ENCODE measurements at regions not wholly inside any gene's neighbourhood (a gene's known extent, or its start where the extent isn't known, plus 50 kb on each side); places are given as distances from the start of the nearest gene placed in this dataset.

DNA sequence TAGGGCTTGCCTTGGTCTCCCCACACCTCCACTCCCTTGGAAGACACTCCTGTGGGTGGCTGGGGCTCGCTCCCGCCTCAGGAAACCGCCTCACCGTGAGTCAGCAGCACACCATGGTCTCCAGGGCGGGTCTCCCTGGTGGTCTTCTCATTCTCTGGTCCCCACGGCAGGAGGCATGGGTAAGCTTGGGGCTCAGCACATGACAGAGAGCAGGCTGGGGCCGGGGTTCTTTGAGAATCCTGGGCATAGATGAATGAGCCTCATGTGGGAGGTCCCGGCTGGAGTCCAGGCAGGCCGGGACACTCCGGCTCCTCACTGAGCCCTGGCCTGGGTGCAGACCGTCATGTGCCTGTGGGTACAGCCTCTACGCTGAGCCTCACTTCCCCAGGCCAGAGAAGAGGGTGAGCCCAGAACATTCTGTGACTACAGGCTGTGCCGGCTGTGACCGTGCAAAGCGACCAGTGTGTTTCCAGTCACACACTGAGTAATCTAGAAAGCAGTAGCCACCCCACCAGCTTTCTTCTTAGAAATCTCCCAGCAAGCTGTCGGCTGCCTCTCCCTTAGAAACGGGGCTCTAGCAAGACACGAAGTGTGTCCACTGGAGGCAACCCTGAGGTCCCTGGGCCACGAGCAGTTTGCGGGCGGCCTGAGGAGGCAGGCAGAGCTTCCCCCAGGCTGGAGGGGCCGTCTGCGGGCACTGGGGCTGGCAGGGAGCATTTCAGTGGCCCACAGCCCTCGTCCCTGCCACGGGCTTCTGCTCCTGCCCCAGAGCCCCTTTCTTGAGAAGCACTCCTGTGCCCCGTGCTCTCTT, 93.1 kb downstream of the RHOB start:
- no peak for DNase-seq (ENCODE audit: low read depth in 3 of 3)

DNA sequence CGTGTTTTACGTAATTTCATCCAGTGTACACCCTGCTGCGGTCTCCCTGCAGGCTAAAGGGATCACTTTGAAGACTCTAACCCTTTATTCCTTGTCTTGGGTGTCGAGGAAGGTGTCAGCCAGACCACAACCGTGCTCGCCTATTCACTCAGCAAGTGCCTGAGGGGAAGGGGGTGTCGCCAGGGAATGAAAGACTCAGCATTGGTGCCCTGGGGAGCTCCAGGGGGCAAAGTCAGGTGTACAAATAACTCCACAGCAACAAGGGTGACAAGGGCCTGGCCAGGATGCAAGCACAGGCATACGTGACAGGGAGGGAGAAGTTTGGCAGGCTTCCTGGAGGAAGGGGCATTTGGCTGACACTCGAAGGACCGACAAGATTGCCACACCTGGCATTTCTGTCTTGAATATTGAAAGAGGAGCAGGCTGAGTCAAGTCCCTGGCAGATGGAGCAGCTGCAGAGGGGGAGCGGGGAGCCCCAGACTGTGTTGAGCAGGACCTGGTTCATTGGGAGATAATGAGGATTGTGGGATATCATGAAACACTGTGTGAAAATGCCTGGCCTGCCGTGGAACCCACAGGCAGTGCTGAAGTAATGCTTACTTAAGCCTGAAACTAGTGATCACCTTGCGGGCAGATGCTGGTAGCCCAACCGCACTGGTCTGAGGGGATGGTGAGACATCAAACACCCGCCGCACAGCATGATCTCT, 93.9 kb downstream of the RHOB start:
- DNase-seq (ENCODE audit: low read depth in 3 of 3), result no peak

DNA sequence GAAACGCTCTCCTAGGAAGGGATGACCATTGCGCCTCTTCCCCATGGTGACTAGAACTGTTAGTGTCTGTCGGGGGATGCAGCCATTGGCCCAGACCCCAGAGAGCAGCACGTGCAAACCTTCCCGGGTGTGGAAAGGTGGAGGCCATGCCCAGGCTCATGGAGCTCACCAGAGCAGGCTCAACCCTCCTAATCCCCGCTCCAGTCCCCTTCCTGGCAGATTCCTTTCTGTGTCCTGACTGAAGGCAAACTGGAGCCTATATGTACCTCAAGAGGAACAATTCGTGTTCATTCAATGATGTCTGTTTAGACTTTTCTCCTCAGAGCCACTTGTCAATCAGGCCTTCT, 94.4 kb downstream of the RHOB start:
- no peak for DNase-seq (ENCODE audit: low read depth in 3 of 3)

DNA sequence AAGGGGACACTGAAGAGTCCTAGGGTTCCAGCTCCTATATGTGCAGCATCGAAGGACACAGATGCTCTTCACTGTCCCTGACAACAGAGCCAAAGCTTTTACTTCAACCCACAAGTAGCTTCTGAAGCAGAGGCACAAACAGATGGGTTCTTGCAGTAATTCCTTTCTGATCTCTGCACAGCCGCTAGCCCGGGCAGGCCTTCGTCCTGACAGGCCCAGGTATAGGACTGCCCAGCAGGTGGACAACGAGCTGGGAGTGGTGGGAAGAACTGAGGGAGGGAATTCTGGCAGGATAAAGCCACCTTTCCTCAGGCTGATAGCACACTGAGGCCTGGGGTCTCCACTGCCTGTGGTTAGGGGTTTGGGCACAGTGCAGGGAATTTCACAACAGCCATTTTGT, 94.8 kb downstream of the RHOB start:
- DNase-seq (ENCODE audit: low read depth in 3 of 3), result no peak

- no peak for DNase-seq (ENCODE audit: low read depth in 3 of 3)
These were observed 95.4 kb downstream of the RHOB start for GRCh38 chr2:20542269-20542668.

- DNase-seq (ENCODE audit: low read depth in 3 of 3), result no peak
These were observed 96.0 kb downstream of the RHOB start for GRCh38 chr2:20542746-20543468.

- DNase-seq (ENCODE audit: low read depth in 3 of 3), result no peak
These were observed 96.7 kb downstream of the RHOB start for GRCh38 chr2:20543469-20544152.

DNA sequence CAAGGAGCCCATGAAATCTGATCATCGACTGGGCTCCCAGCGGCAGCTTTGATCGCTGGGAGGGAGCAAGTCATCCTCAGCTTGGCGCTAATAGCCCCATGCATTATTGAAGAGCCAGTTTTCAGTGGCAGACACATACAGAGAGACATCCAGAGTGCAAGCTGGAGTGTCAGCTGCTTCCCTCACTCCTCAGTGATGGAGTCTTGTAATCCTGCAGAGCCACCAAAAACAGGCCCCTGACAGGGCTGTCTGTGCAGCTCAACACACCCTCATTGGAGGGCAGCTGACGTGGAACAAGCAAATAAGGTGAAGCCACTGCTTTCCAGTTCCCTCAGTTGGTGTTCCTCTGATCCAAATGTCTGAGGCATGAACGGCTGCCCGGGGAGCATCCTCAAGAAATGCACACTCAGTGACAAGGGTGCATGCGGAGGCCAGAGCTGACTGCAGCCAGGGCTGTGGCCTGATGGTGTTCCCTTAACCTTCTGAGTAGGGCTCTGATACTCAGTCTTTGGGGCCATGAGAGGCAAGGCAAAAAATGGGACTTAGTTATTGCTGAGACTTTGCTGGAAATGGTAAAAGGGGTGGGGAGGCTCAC, 97.4 kb downstream of the RHOB start:
- no peak for DNase-seq (ENCODE audit: low read depth in 3 of 3)

- no peak for DNase-seq (ENCODE audit: low read depth in 3 of 3)
These were observed 101.8 kb downstream of the HS1BP3 start for GRCh38 chr2:20549144-20549543.

DNA sequence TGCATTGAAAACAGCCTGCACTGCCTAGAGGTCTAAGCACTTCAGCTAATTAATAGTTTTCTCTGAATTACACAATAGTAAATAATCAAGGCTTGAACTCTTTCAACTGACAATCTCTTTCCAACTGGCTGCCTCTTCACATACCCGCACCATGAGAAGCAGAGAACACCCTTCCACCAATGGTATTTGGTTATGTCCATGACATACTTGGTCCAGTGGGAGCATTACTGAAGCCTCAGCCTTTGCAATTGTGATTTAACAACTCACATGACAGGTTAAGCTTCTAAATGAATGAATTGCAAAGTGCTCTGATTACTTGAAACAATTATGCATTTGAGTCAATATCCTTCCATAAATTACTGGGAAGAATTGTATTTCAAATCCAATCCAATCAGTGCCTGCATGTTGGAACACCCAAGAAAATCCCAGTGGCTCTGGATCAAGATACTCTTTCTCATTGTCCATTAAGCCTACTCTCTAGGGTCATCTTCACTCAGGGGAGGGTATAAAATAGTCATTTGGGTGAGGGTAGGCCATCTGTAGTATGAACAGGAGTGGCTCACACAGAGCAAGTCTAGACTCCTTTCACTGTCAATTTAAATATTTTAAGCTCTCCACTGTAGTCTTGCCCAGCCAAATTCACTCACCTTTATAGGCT, 101.1 kb downstream of the HS1BP3 start:
- no peak for DNase-seq (ENCODE audit: low read depth in 3 of 3)

DNA sequence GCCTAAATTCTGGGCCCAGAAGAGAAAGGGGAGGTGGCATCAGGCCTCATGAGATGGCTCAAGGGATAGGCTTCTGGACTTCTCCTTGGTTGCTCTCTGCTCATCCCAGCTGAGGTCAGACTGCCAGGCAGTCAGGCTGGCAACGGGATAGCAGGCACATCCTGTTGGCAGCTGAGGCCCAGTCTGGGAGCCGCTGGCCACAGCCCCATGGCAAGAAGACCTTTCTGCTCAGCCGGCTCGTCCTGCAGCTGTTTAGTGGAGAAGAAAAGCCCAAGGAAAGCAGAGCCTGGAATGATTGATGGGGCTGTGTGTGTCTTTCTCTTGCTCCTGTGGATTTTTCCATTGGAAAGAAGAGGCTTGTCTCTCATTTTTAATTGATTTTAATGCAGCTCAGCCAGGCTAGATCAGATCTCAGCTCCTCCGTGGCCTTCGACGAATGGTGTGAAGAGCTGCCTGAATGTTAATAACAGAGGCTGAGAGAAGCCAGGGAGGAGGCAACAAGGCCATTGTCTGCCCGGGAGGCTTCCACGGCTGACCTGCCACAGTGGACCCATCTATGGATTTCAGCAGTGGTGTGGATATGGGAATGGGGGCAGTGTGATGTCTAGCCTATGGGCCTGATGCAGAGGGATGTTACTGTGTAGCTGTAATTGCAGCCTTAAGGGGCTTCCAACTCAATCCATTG, 99.5 kb downstream of the HS1BP3 start:
- no peak for DNase-seq (ENCODE audit: low read depth in 3 of 3)

- no peak for DNase-seq (ENCODE audit: low read depth in 3 of 3)
These were observed 99.0 kb downstream of the HS1BP3 start for GRCh38 chr2:20551945-20552328.

GRCh38 chr2:20552847-20553246, 98.1 kb downstream of the HS1BP3 start:
- no peak for DNase-seq (ENCODE audit: low read depth in 3 of 3)

GRCh38 chr2:20553580-20553979, 97.3 kb downstream of the HS1BP3 start:
- no peak for DNase-seq (ENCODE audit: low read depth in 3 of 3)

DNA sequence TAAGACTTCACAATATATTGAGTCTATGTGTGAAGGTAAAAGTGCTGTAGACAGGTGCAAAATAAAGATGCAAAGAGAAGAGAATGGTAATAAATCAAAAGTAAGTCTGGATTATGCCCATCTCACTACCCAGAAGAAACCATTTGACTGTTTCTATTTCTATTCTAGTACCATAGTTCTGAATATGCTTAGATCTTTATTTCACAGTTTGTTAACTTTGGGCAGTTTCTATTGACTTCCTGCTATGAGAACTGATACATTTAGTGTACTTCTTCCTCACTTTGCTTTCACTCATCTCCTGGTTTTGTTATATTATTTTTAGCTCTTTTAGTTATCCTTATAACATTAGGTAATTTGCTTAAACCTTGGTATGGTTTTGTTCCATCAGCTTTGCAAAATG, 94.9 kb downstream of the HS1BP3 start:
- no peak for DNase-seq (ENCODE audit: low read depth in 3 of 3)

DNA sequence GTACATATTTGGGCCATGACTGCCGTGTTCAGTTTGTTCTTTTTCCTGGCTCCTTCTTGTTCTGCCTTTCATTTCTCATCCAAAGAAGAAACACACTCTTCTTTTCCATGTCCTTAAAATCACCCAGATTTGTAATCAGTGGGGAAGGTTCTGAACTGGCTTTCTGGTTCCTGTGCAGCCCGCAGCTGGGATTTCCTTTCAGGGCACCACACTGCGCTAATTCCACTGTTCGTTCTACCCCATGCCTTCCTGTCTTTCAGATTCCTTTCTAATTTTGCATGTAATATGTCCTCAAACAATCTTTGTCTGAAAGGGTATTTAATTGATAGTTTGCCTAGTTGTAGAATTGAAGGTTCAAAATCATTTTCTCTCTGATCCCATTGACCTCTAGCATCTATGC, 94.1 kb downstream of the HS1BP3 start:
- DNase-seq (ENCODE audit: low read depth in 3 of 3), result no peak

DNA sequence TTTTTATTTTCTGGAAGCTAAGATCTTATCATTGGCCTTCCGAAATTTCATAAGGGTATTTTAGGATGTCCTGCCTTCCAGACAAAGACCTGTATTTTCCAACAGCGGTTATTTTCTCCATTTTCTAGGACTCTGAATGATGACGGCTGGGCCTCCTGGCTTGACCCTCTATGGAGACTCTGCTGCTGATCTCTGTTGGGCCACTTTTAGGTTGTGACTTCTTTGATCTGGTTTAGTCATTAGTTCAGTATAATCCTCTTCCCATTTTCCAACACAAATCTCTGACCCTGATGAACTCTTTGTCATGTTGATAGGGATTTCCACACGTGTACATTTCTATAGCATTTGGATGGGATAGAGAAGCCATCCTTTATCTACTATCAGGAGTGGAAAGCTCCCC, 93.7 kb downstream of the HS1BP3 start:
- DNase-seq (ENCODE audit: low read depth in 3 of 3), result no peak

- no peak for DNase-seq (ENCODE audit: low read depth in 3 of 3)
These were observed 93.3 kb downstream of the HS1BP3 start for GRCh38 chr2:20557635-20558034.

DNA sequence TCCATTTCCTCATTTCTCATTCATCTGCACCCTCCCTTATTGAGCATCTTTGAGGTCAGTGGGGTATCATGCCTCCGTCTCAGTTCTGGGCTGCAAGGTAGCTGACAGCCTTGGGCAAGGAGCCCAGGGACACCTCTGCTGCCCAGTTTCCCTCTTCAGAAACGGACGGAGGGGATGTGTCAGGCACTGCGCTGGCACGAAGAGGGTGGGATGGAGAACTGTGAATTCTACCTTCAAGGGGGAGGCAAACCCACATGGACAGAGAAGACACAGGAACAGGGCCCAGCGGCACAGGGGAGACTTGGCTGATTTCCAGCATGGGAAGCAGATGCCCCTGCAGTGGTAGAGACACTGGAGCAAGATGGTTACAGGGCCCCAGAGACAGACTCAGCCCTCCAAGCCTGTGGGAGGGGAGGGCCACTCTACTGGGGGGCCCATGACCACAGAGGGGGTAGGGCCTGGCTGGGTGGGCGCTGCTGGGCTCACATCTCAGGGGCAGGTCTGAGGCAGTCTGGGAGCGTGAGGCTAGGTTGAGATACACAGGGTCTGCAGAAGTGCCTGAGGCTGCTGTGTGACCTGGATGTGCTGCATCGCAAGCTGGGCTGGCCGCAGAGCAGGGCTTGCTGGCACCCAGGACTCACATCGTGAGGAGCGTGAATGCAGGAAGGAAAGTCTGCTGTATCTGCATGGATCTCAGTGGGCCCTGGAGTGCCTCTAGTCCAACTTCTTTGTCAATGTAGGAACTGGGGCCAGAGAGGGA, 92.3 kb downstream of the HS1BP3 start:
- DNase-seq (ENCODE audit: low read depth in 3 of 3), result no peak

DNA sequence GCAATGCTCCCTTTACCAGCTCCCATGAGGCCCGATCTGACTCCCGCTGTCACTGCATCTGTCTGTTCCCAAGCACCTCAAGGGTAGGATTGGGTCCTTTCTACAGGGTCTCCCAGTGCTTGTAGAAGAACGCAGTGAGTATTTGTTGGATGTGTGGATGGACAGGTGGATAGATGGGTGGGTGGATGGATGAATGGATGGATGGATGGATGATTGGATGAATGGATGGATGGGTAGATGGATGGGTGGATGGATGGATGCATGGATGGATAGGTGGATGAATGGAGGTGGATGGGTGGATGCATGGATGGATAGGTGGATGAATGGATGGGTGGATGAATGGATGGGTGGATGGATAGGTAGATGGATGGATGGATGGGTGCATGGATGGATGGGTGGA, 91.6 kb downstream of the HS1BP3 start:
- DNase-seq (ENCODE audit: low read depth in 3 of 3), result no peak
